ENCODE measurements at regions not wholly inside any gene's neighbourhood (a gene's known extent, or its start where the extent isn't known, plus 50 kb on each side); places are given as distances from the start of the nearest gene placed in this dataset.

DNA sequence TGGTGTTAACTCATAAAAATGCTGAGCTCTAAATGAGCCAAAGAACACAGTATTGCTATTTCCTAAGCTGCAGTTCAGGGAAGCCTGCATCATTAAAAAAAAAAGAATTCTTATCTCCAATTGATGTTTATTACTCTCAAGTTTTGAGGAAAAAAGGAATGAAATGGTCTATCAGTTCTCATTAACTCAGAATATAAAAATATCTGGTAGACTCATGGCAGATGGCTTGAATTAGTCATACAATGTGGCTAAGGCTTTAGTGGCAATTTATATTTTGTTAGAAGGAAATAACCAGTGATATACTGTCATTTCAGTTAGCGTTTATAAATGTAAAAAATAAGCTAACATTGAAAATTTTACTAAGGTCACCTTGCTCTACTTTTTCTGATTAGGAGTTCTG is 1403.4 kb upstream of the C9orf72 start:
- H3K27me3 ChIP-seq (ENCODE audit: control insufficient read depth, insufficient read depth, low read length): no peaks in the 10 kb centered on the region

DNA sequence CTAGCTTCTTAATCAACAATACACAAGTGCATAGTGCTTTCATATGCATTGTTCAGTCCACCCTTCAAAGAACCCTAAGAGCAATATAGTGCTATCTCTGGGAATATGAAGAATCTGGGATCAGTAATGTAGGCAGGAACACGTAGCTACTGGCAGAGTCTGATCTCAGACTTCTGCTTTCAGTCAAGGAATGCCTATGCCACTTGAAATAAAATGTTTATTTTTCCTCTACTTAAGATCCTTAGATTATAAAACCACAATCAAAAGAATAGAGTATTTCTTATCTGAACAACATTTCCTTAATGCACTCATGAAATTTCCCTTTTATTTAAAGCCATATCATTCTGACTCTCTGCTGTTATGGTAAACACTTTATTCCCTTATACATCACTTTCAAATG is 1407.8 kb upstream of the C9orf72 start:
- ATAC-seq (no peak), DNase-seq (ENCODE audit: low read depth, low spot score) (no peak)
- TF ChIP-seq SIN3A (IDR thresholded peaks at IDR 0.05; ENCODE audit: borderline replicate concordance, insufficient read depth, low read depth, low read length) (no peak), POLR2AphosphoS5 (IDR thresholded peaks at IDR 0.05; ENCODE audit: low read depth, low read length) (no peak), TCF7L2 (IDR thresholded peaks at IDR 0.05; ENCODE audit: low read depth, low read length) (no peak)
- TF ChIP-seq, protein P1, sequence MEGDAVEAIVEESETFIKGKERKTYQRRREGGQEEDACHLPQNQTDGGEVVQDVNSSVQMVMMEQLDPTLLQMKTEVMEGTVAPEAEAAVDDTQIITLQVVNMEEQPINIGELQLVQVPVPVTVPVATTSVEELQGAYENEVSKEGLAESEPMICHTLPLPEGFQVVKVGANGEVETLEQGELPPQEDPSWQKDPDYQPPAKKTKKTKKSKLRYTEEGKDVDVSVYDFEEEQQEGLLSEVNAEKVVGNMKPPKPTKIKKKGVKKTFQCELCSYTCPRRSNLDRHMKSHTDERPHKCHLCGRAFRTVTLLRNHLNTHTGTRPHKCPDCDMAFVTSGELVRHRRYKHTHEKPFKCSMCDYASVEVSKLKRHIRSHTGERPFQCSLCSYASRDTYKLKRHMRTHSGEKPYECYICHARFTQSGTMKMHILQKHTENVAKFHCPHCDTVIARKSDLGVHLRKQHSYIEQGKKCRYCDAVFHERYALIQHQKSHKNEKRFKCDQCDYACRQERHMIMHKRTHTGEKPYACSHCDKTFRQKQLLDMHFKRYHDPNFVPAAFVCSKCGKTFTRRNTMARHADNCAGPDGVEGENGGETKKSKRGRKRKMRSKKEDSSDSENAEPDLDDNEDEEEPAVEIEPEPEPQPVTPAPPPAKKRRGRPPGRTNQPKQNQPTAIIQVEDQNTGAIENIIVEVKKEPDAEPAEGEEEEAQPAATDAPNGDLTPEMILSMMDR (IDR thresholded peaks at IDR 0.05): no peak
- TF ChIP-seq, protein P2, sequence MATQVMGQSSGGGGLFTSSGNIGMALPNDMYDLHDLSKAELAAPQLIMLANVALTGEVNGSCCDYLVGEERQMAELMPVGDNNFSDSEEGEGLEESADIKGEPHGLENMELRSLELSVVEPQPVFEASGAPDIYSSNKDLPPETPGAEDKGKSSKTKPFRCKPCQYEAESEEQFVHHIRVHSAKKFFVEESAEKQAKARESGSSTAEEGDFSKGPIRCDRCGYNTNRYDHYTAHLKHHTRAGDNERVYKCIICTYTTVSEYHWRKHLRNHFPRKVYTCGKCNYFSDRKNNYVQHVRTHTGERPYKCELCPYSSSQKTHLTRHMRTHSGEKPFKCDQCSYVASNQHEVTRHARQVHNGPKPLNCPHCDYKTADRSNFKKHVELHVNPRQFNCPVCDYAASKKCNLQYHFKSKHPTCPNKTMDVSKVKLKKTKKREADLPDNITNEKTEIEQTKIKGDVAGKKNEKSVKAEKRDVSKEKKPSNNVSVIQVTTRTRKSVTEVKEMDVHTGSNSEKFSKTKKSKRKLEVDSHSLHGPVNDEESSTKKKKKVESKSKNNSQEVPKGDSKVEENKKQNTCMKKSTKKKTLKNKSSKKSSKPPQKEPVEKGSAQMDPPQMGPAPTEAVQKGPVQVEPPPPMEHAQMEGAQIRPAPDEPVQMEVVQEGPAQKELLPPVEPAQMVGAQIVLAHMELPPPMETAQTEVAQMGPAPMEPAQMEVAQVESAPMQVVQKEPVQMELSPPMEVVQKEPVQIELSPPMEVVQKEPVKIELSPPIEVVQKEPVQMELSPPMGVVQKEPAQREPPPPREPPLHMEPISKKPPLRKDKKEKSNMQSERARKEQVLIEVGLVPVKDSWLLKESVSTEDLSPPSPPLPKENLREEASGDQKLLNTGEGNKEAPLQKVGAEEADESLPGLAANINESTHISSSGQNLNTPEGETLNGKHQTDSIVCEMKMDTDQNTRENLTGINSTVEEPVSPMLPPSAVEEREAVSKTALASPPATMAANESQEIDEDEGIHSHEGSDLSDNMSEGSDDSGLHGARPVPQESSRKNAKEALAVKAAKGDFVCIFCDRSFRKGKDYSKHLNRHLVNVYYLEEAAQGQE (IDR thresholded peaks at IDR 0.05; ENCODE audit: insufficient read depth in 1 of 2, low read depth in 2 of 2, low read length in 1 of 2): no peak
- ChIA-PET POLR2A (no interaction called here), CTCF (no interaction called here)
- Histone ChIP-seq H3K36me3 (ENCODE audit: control insufficient read depth, insufficient read depth, low read length) (no peaks in the 10 kb centered on the region), H3K4me1 (ENCODE audit: control insufficient read depth, insufficient read depth, low read length) (no peaks in the 10 kb centered on the region), H3K4me3 (ENCODE audit: low read depth in 2 of 2, low read length in 2 of 2) (no peak overlapping the region), H3K27ac (ENCODE audit: low read length) (no peak overlapping the region), H3K9me3 (ENCODE audit: control insufficient read depth, insufficient read depth, low read depth, low read length) (no peaks in the 10 kb centered on the region), H3K27me3 (ENCODE audit: control insufficient read depth, insufficient read depth, low read length) (no peaks in the 10 kb centered on the region)
- intact Hi-C loops (cut with micrococcal nuclease; ENCODE audit: unreplicated experiment): no loop called here
- BruUV-seq (replicated peaks): no TSS peak
- in situ Hi-C loops (cut with HindIII; ENCODE audit: low pct_unique_long_range_greater_than_20kb, low sequenced_read_pairs): no loop called here

More for the DNA sequence above, 1403.4 kb upstream of the C9orf72 start:
- in situ Hi-C loops (cut with HindIII; ENCODE audit: low pct_unique_long_range_greater_than_20kb, low sequenced_read_pairs) (no loop called here), intact Hi-C loops (cut with micrococcal nuclease; ENCODE audit: unreplicated experiment) (no loop called here)
- ATAC-seq (no peak), DNase-seq (ENCODE audit: low read depth, low spot score) (no peak)
- TF ChIP-seq, protein P2 (IDR thresholded peaks at IDR 0.05; ENCODE audit: insufficient read depth in 1 of 2, low read depth in 2 of 2, low read length in 1 of 2): no peak
- TF ChIP-seq SIN3A (IDR thresholded peaks at IDR 0.05; ENCODE audit: borderline replicate concordance, insufficient read depth, low read depth, low read length) (no peak), POLR2AphosphoS5 (IDR thresholded peaks at IDR 0.05; ENCODE audit: low read depth, low read length) (no peak), TCF7L2 (IDR thresholded peaks at IDR 0.05; ENCODE audit: low read depth, low read length) (no peak)
- TF ChIP-seq, protein P1 (IDR thresholded peaks at IDR 0.05): no peak
- no peak overlapping the region for H3K4me3 ChIP-seq (ENCODE audit: low read depth in 2 of 2, low read length in 2 of 2)
- no peaks in the 10 kb centered on the region for H3K9me3 ChIP-seq (ENCODE audit: control insufficient read depth, insufficient read depth, low read depth, low read length)
- H3K4me1 ChIP-seq (ENCODE audit: control insufficient read depth, insufficient read depth, low read length): no peaks in the 10 kb centered on the region
- H3K27ac ChIP-seq (ENCODE audit: low read length): no peak overlapping the region
- POLR2A ChIA-PET: no interaction called here
- CTCF ChIA-PET: no interaction called here
- H3K36me3 ChIP-seq (ENCODE audit: control insufficient read depth, insufficient read depth, low read length): no peaks in the 10 kb centered on the region
- BruUV-seq (replicated peaks): no TSS peak
